T1000 (cell line): ENCODE measurements at regions not wholly inside any gene's neighbourhood (a gene's known extent, or its start where the extent isn't known, plus 50 kb on each side); places are given as distances from the start of the nearest gene placed in this dataset.

Experiments used
- DNase-seq: peaks from one replicate; lab custom pipeline; 2025; ENCODE audit warnings: mixed read lengths; lab: John Stamatoyannopoulos, UW

- DNase-seq = no peak
Measured at GRCh38 chrY:14139521-14139920, 83.5 kb downstream of the VCY1B start.

DNA sequence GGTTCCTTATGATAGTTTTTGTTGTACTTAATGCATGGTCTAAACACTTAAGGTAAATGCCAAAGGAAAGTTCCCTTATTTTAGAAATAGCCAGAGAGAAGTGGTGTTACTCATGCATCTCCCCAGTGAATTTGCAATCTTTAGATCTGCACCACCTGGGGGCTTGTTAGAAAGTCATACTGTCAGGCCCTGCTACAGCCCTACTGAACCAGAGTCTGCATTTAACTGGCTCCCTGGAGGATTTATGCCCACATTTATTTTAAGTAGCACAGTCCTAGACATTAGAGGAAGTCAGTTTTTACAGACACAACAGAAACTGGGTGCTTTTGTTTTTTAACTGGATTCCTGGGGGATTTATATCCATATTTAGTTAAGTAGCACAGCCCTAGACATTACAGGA lies 89.6 kb downstream of the VCY1B start:
- no peak for DNase-seq

- no peak for DNase-seq
Measured at GRCh38 chrY:14182776-14183175, 126.7 kb downstream of the VCY1B start.

DNA sequence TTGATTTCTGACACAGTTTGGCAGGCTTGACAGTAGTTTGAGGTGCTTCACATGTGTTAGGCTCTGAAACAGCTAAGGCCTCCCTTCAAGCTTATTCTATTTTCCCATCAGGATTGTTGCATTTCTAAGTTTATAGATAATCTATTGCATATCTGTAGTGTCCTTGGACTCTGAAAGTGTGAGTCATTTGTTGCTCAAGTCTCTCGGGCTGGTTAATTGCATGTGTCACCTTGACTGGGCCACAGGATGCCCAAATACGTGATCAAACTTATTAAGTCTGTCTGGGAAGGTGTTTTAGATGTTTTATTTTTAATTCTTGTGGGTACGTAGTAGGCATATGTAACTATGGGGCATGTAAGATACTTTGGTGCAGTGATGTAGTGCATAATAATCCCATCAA lies 166.0 kb downstream of the VCY1B start:
- no peak for DNase-seq

- DNase-seq = no peak
Measured at GRCh38 chrY:14231703-14232102, 175.7 kb downstream of the VCY1B start.

GRCh38 chrY:14235070-14235469 lies 179.0 kb downstream of the VCY1B start:
- no peak for DNase-seq

- no peak for DNase-seq
Measured at GRCh38 chrY:14238277-14238676, 182.2 kb downstream of the VCY1B start.

- no peak for DNase-seq
Measured at GRCh38 chrY:14246948-14247347, 190.9 kb downstream of the VCY1B start.

DNA sequence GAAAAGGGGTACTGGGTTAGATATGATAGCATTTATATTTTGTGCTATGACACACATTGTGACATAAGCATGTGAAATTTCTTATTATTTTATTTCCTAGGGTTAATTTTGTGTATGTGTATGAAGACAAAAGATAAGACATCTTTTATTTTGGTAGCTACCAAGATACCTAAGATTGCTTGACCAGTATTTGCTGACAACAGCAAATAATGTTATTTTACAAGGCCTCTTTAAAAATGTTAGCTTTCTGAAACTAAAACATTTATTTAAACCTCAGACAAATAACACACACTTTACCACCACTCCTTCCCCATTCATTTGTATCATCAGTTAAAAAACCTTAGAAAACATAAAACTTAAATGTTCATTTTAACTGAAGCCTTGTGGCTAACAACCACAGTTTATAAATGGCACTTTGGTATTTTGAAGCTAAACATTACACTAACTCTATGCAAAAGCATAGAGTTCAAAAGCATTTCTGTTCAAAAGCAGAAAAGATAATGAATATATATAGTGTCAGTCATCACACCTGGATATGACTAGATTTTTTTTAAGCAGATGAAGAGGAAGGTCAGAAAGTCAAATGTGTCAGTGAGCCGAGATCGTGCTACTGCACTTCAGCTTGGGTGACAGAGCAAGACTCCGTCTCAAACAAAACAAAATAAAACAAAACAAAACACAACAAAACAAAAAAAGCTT lies 193.0 kb downstream of the VCY1B start:
- no peak for DNase-seq

GRCh38 chrY:14255965-14256816 lies 200.2 kb downstream of the VCY1B start:
- no peak for DNase-seq

DNA sequence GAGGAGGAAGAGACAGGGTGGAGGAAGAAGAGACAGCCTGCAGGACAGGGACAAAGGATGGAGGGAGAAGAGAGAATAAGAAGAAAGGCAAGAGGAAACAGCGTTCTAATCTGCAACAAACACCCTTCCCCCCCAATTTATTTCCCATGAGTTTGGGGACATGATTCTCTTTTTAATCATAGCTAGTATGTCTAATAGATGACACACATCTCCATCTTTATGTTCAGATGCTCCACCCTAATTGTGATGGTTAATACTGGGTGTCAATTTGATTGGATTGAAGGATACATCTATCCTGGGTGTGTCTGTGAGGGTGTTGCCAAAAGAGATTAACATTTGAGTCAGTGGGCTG lies 200.8 kb downstream of the VCY1B start:
- no peak for DNase-seq

DNA sequence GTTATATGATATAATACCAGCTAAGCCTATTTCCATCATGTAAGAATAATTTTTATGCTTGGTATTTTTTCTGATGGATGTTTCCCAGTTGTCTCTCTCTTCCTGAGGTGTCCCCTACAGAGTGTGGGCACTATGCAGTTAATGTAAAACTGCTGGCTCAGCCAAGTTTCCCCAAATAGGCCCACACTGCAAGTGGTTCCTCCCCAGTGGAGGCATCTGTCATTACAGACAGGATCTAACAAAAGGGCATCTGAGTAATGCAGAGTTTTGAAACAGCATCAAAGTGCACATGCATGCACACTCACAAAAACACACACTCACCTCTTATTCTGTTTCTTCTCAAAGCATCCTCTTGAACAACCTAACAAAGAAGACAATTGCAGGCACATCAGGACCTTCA lies 221.0 kb downstream of the VCY1B start:
- DNase-seq = no peak

DNA sequence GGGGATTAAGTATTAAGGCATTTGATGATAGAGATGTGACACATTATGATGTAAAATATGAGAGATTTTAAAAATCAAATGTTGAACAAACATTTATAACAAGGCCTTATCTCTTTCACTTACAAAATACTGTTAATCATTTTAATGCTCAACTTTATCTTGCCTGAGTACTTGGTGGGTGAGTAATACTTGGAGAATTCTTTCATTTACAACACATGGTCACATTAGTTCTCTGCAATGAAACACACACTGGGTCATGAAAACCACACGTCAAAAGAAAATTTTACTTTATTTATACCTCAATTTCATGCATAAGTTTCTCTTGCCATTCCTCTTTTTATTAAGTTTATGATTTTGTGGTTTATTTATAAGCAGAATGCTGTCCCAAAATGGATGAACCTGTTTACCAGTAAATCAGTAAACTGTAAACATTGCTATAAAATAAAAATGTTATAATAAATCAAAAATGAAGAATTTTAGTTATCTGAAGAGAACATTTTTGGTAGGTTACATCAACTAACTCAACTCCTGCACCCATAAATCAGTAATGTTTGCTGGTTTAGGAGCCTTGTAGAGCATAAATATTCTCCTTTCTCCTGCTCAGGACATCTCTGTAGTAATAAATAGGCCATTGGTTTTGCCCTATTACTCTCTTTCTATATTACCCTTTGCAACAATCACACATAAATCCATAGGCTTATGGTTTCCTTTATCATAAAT lies 233.5 kb upstream of the NLGN4Y start:
- DNase-seq = no peak

DNA sequence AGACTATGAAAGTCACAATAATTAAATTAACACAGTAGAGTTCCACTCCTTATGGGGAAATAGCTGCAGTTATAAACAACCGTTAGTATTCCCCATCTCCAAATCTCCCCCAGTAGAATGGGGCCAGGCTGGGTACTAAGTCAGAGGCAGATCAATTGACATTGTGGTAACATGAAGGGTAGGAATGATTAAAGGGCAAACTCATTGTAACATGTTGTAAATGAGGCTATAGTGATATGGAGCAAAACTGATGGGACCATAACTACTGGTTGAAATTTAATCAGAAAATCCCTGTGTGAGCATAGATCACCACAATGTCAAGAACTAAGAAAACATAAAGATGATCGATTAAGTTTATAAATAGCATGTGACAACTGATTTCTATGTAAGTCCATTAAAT lies 231.9 kb upstream of the NLGN4Y start:
- DNase-seq = no peak

GRCh38 chrY:14300775-14301174 lies 223.6 kb upstream of the NLGN4Y start:
- no peak for DNase-seq

- no peak for DNase-seq
Measured at GRCh38 chrY:14301552-14301951, 222.8 kb upstream of the NLGN4Y start.

DNA sequence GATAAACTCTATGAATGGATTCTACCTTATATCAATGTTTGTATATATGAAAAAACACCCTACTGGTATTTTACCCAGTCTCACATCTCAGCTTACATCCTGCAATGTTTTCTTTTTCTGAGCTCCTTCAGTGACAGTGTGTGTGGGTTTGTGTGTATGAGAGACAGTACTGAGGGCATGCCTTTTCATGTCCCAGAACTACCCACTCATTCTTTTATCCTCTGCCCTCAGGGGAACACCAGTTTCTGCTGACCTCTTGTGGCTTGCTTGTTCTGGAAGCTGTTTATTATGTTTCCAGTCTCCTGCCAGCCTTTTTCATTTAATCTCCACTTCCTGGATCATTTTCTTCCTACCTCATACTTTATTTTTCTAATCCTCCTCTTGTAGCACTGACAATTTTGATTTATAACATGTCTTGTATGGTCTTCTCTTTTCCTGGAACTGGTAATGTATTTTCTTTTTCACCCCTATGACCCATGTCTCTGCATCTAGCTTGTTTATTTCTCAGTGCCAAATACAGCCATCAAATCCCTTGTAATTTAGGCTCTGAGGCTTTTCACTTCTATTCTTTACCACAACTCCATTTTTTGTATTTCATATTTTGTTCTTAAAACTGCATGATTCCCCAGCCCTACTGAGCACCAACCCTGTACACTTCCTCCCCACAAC lies 195.5 kb upstream of the NLGN4Y start:
- DNase-seq = peak; percentile 33

DNA sequence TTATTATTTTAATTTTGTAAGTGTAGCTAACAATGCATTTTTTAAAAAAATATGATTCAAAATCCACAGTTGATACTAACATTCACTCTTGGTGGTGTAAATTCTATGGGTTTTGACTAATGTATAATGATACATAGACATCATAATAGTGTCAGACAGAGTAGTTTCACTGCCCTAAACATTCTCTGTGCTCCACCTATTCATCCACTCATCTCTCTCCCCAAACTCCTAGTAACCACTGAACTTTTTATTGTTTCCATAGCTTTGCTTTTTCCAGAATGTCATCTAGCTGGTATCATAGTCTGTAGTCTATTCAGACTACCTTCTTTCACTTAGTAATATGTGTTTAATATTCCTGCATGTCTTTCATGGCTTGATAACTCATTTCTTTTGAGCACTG lies 194.0 kb upstream of the NLGN4Y start:
- DNase-seq = no peak

DNA sequence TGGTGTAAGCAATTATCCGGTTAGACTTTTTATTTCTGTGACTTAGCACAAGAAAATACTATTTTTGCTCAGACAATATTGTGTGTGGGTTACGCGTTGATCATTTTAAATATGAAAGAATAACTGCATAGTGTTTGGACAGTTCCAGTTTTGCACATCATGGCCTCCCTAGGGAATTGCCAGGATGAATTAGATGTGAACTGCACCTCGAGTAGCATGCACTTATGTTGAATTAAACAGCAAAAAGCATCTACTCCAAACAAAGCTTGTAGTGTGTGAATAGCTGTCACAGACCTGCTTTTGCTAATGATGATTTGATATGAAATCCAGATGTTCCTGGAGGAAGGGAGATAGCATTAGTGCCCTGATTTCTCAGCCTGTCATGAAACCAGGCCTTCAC lies 184.8 kb upstream of the NLGN4Y start:
- DNase-seq = no peak

GRCh38 chrY:14340459-14341143 lies 183.7 kb upstream of the NLGN4Y start:
- DNase-seq = peak; percentile 59

DNA sequence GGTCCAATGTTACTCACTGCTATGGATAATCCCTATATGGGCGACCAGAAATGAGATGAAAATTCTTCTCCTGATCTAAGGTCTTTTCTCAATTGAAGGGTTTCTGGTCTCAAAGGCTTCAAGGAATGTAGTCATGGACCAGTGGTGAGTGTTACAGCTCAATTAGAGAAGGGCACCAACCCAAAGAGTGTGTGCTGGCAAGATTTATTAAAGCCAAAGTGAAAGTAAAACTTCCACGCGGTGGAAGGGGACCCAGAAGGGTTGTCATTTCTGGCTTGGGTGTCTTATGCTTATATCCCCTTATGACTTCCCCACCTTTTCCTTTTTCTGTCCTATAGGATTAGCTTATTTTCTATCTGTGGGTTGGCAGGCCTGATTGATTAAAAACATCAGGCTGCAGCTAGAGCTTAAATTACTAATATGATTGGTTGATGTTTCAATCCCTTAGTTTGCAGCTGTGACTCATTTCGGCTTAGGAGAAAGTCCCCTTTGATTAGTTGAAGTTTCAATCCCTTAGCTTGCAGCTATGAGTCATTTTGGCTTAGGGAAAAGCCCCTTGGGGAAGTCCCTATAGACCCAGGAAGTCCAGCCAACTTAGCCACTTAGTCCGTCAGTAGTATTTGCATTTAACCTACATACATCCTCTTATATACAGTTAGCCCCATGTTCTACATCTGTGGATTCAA lies 179.5 kb upstream of the NLGN4Y start:
- DNase-seq = peak; percentile 25
